OCI-LY1 (cell line): ENCODE measurements at regions not wholly inside any gene's neighbourhood (a gene's known extent, or its start where the extent isn't known, plus 50 kb on each side); places are given as distances from the start of the nearest gene placed in this dataset.

Source experiments
- H2AFZ ChIP-seq: fragments of 200-600 bp; sonication (generic), shearing (Covaris generic); 2 replicates; pipeline ENCODE4 v1.6.0; 2014; ENCODE audit warnings: antibody characterized with exemption, mild to moderate bottlenecking, low read length
- H3F3A ChIP-seq: fragments of 200-600 bp; sonication (generic), shearing (Covaris generic); 2 replicates; pipeline ENCODE4 v1.6.0; 2014; ENCODE audit warnings: mild to moderate bottlenecking, antibody characterized with exemption, low read length, moderate library complexity; ENCODE audit not compliant: insufficient read depth
- H3K27ac ChIP-seq: fragments of 200-600 bp; sonication (generic); 2 replicates; pipeline ENCODE4 v1.5.1; 2014; ENCODE audit warnings: low read length, mixed run types, mild to moderate bottlenecking, low read depth; ENCODE audit not compliant: poor library complexity, severe bottlenecking
- H3K27me3 ChIP-seq: fragments of 200-600 bp; sonication (generic); 2 replicates; pipeline ENCODE4 v1.6.0; 2014; ENCODE audit warnings: antibody characterized with exemption, mild to moderate bottlenecking, low read length, moderate library complexity; ENCODE audit not compliant: insufficient read depth
- H3K36me3 ChIP-seq: fragments of 200-600 bp; sonication (generic); 2 replicates; pipeline ENCODE4 v1.6.1; 2014; ENCODE audit warnings: mild to moderate bottlenecking, antibody characterized with exemption, low read length, moderate library complexity, mixed read lengths; ENCODE audit not compliant: insufficient read depth
- H3K4me1 ChIP-seq: fragments of 200-600 bp; sonication (generic); 2 replicates; pipeline ENCODE4 v1.5.1; 2014; ENCODE audit warnings: mild to moderate bottlenecking, low read length, moderate library complexity; ENCODE audit not compliant: insufficient read depth, severe bottlenecking
- H3K4me2 ChIP-seq: fragments of 200-600 bp; sonication (generic), shearing (Covaris generic); 2 replicates; pipeline ENCODE4 v1.6.1; 2014; ENCODE audit warnings: low read length
- H3K4me3 ChIP-seq: fragments of 200-600 bp; sonication (generic); 2 replicates; pipeline ENCODE4 v1.5.1; 2014; ENCODE audit warnings: low read length, low read depth, mild to moderate bottlenecking, mixed read lengths; ENCODE audit not compliant: poor library complexity, severe bottlenecking
- H3K79me2 ChIP-seq: fragments of 200-600 bp; shearing (Covaris generic); 2 replicates; pipeline ENCODE4 v1.6.1; 2016; ENCODE audit warnings: mixed run types, low read length, mixed read lengths; ENCODE audit not compliant: insufficient read depth
- H3K9ac ChIP-seq: fragments of 200-600 bp; sonication (generic), shearing (Covaris generic); 2 replicates; pipeline ENCODE4 v1.6.1; 2014; ENCODE audit warnings: mild to moderate bottlenecking, low read length, mixed read lengths
- H3K9me2 ChIP-seq: fragments of 200-600 bp; sonication (generic), shearing (Covaris generic); 2 replicates; pipeline ENCODE4 v1.6.1; 2014; ENCODE audit warnings: low read depth, mild to moderate bottlenecking, low read length, mixed read lengths
- H3K9me3 ChIP-seq: fragments of 200-600 bp; shearing (Covaris generic); 2 replicates; pipeline ENCODE4 v1.6.1; 2014; ENCODE audit warnings: low read length, mixed read lengths
- H4K20me1 ChIP-seq: fragments of 200-600 bp; sonication (generic), shearing (Covaris generic); 2 replicates; pipeline ENCODE4 v1.6.0; 2016; ENCODE audit warnings: mild to moderate bottlenecking, low read length; ENCODE audit not compliant: insufficient read depth
- EZH2 ChIP-seq: fragments of 200-600 bp; sonication (generic), shearing (Covaris generic); IDR thresholded peaks from 2 replicates; pipeline ENCODE4 v1.8.0; 2017; ENCODE audit warnings: borderline replicate concordance, mixed run types, mild to moderate bottlenecking, antibody characterized with exemption, low read length, moderate library complexity, mixed read lengths
- TF ChIP-seq, protein P1 (sequence below): fragments of 200-600 bp; sonication (generic), shearing (Covaris generic); IDR thresholded peaks from 2 replicates; pipeline ENCODE4 v1.5.1; 2017; ENCODE audit warnings: mild to moderate bottlenecking, antibody characterized with exemption, low read length, moderate library complexity, mixed read lengths

DNA sequence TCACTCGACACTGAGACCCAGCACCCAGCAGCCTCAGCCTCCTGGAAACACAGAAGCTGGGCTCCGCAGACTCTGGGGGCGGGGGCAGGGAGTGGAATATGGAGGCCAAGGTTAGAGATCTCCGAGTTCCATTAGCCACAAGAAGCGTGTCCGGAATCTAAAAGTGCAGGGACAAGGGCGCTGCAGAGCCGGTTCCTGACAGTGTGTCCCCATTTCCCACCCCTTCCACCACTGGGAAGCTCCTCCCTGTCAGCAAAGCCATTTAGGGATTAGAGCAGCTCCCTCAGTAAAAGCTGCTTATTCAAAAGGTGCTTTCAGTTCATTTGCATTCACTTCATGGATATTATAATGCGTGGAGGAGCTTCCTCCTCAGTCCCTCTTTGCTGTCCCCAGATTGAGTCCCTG lies 74.1 kb upstream of the HSPA9 start:
- TF ChIP-seq, protein P1, sequence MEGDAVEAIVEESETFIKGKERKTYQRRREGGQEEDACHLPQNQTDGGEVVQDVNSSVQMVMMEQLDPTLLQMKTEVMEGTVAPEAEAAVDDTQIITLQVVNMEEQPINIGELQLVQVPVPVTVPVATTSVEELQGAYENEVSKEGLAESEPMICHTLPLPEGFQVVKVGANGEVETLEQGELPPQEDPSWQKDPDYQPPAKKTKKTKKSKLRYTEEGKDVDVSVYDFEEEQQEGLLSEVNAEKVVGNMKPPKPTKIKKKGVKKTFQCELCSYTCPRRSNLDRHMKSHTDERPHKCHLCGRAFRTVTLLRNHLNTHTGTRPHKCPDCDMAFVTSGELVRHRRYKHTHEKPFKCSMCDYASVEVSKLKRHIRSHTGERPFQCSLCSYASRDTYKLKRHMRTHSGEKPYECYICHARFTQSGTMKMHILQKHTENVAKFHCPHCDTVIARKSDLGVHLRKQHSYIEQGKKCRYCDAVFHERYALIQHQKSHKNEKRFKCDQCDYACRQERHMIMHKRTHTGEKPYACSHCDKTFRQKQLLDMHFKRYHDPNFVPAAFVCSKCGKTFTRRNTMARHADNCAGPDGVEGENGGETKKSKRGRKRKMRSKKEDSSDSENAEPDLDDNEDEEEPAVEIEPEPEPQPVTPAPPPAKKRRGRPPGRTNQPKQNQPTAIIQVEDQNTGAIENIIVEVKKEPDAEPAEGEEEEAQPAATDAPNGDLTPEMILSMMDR, result no peak
- no peak for TF ChIP-seq EZH2
- no peak overlapping the region for H3K27ac ChIP-seq
- no peak overlapping the region for H3K9ac ChIP-seq

DNA sequence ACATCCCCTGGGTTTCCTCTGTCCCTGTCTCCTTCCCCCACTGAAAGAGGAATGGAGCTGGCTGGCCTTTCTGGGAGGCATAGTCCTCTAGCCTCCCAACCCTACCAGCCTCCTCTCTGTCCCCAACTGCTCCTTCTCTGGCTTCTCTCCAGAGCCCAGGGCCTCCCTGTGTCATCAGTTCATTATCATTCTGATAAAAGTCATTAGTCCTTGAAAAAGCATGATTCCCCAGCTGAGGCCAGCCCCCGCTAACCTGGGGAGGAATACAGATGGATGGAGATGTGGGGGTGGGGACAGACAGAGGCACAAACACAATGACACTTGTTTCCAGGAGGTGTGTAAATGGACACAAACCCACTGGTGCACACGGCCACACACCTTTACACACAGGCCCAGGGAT lies 73.6 kb upstream of the HSPA9 start:
- Histone ChIP-seq H2AFZ (no peak overlapping the region), H3K4me3 (no peak overlapping the region), H3K9me2 (no peaks in the 10 kb centered on the region), H3K9ac (no peak overlapping the region), H3K4me1 (no peaks in the 10 kb centered on the region), H3K27me3 (no peaks in the 10 kb centered on the region; the same call in 1 of the 2 replicates), H3K27ac (no peak overlapping the region), H3K4me2 (no peak overlapping the region), H4K20me1 (no peaks in the 10 kb centered on the region), H3K36me3 (no peaks in the 10 kb centered on the region), H3F3A (no peaks in the 10 kb centered on the region), H3K9me3 (no peaks in the 10 kb centered on the region), H3K79me2 (no peaks in the 10 kb centered on the region)
- TF ChIP-seq EZH2, result no peak
- TF ChIP-seq, protein P1, result no peak

More for the DNA sequence above, 74.1 kb upstream of the HSPA9 start:
- Histone ChIP-seq H3K4me1 (no peaks in the 10 kb centered on the region), H3K36me3 (no peaks in the 10 kb centered on the region), H2AFZ (no peak overlapping the region), H3K4me3 (no peak overlapping the region), H3K27me3 (no peaks in the 10 kb centered on the region; the same call in 1 of the 2 replicates), H3K79me2 (no peaks in the 10 kb centered on the region), H3K9me2 (no peaks in the 10 kb centered on the region), H3K4me2 (no peak overlapping the region), H4K20me1 (no peaks in the 10 kb centered on the region), H3K9me3 (no peaks in the 10 kb centered on the region), H3F3A (no peaks in the 10 kb centered on the region)

DNA sequence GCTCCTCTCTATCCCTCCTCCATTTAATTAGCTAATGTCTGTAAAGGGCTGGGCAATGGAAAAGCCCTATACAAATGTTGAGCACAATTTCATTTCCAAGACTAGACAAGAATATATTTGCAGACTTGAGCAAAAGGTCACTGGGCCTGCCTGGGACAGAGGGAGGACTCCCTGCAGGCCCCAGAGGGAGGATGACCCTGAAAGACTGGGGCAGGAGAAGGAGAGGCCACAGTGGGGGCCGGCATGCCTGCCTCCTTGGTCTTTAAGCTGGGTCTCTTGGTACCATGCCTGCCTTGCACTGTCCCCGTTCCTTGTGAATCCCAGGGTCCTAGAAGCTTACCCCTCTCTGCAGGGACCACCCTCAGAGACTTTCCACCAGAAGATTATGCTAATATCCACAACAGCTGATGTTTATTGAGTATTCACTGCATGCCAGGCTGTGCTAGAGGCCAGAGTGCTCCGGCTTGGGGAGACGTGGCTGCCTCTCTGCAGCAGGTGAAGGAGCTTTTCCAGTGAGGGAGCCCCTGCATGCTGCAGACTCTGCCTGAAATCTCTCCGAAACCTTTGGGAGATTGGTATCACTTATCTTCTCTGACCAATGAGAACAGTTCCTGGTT lies 72.7 kb upstream of the HSPA9 start:
- Histone ChIP-seq H3K79me2 (no peaks in the 10 kb centered on the region), H3K9ac (no peak overlapping the region), H2AFZ (no peak overlapping the region), H3K36me3 (no peaks in the 10 kb centered on the region), H3K4me1 (no peaks in the 10 kb centered on the region), H3K27ac (no peak overlapping the region), H3F3A (no peaks in the 10 kb centered on the region), H3K4me2 (no peak overlapping the region), H3K9me2 (no peaks in the 10 kb centered on the region), H4K20me1 (no peaks in the 10 kb centered on the region), H3K9me3 (no peaks in the 10 kb centered on the region), H3K4me3 (no peak overlapping the region), H3K27me3 (no peaks in the 10 kb centered on the region; the same call in 1 of the 2 replicates)
- no peak for TF ChIP-seq EZH2
- TF ChIP-seq, protein P1, result no peak
